A549 (cell line): ENCODE measurements at regions not wholly inside any gene's neighbourhood (a gene's known extent, or its start where the extent isn't known, plus 50 kb on each side); places are given as distances from the start of the nearest gene placed in this dataset.
"Not testable (repeated sequence)": the region's sequence is repeated elsewhere in the genome, so short reads cannot be mapped to it uniquely, and the experiment has no call there.

ENCODE experiments used
- ATAC-seq, 2 experiments: fragments of 200-7000 bp in 1 of 2; fragments of >200 bp in 1 of 2; cut with Nextera tagmentation in 1 of 2; cut with Tn5 transposase in 1 of 2; 3 replicates each; pipeline versions ENCODE4 v1.8.0 to v1.9.1; 2018 to 2020; ENCODE audit warnings: mild to moderate bottlenecking in 1 of 2, moderate library complexity in 1 of 2
- CTCF ChIA-PET: fragments of 300-600 bp; sonication (Branson Sonifier 250); formaldehyde crosslinking; extraction: SDS; loops from one replicate; lab custom pipeline; 2021; ENCODE audit warnings: antibody characterized with exemption, inconsistent platforms; lab: Yijun Ruan, JAX
- POLR2A ChIA-PET: fragments of 350-600 bp; formaldehyde crosslinking; extraction: SDS; loops from one replicate; lab custom pipeline; 2021; ENCODE audit warnings: antibody characterized with exemption, inconsistent platforms; lab: Yijun Ruan, JAX
- DNase-seq, 2 experiments: peaks; one replicate each; pipeline versions ENCODE4 v3.0.0 to v3.0.0-alpha.2; 2011 to 2016; ENCODE audit warnings: low read depth in 1 of 2, low spot score in 1 of 2
- FAIRE-seq: peaks from 2 replicates; lab custom pipeline; 2011; peaks lifted over from hg19 to GRCh38; lab: Jason Lieb, UNC
- H3K27ac ChIP-seq, 2 experiments: fragments of >200 bp; sonication (Bioruptor Twin); formaldehyde crosslinking; 3 replicates each; pipeline ENCODE4 v1.5.1; 2016 to 2017
- H3K4me1 ChIP-seq: fragments of >200 bp; sonication (Bioruptor Twin); formaldehyde crosslinking; 3 replicates; pipeline ENCODE4 v1.6.1; 2016
- H3K4me2 ChIP-seq: fragments of >200 bp; sonication (Bioruptor Twin); formaldehyde crosslinking; 3 replicates; pipeline ENCODE4 v1.6.1; 2016
- H3K4me3 ChIP-seq: fragments of >200 bp; sonication (Bioruptor Twin); formaldehyde crosslinking; 3 replicates; pipeline ENCODE4 v1.5.1; 2016
- H3K9me3 ChIP-seq: fragments of >200 bp; sonication (Bioruptor Twin); formaldehyde crosslinking; 3 replicates; pipeline ENCODE4 v1.6.1; 2016
- ATOH8 ChIP-seq: fragments of 250-450 bp; sonication (Bioruptor Pico); IDR thresholded peaks from 2 replicates; pipeline ENCODE4 v1.5.0; 2020; ENCODE audit warnings: low read depth, mild to moderate bottlenecking, moderate library complexity
- BCL3 ChIP-seq: fragments of >200 bp; sonication (Bioruptor Twin); formaldehyde crosslinking; IDR thresholded peaks from 3 replicates; pipeline ENCODE4 v1.6.1; 2016
- CHD2 ChIP-seq: fragments of 150-350 bp; IDR thresholded peaks from 2 replicates; pipeline ENCODE4 v1.6.1; 2014; ENCODE audit warnings: low read length; ENCODE audit not compliant: partially characterized antibody
- EHF ChIP-seq: fragments of 250-450 bp; sonication (Bioruptor Pico); IDR thresholded peaks from 2 replicates; pipeline ENCODE4 v1.5.0; 2020; ENCODE audit warnings: mild to moderate bottlenecking
- FOXS1 ChIP-seq: fragments of 250-450 bp; sonication (Bioruptor Pico); IDR thresholded peaks from 2 replicates; pipeline ENCODE4 v1.5.0; 2020; ENCODE audit warnings: mild to moderate bottlenecking, moderate library complexity
- HES2 ChIP-seq: fragments of >200 bp; sonication (Bioruptor Twin); formaldehyde crosslinking; IDR thresholded peaks from 2 replicates; pipeline ENCODE4 v1.6.1; 2016
- HMGXB4 ChIP-seq: fragments of 250-450 bp; sonication (Bioruptor Pico); IDR thresholded peaks from 2 replicates; pipeline ENCODE4 v1.5.0; 2021; ENCODE audit warnings: mild to moderate bottlenecking, moderate library complexity, borderline replicate concordance
- HOXA7 ChIP-seq: fragments of 250-450 bp; sonication (Bioruptor Pico); IDR thresholded peaks from 2 replicates; pipeline ENCODE4 v1.5.0; 2020; ENCODE audit warnings: mild to moderate bottlenecking, moderate library complexity
- HOXB5 ChIP-seq: fragments of 250-450 bp; sonication (Bioruptor Pico); IDR thresholded peaks from 2 replicates; pipeline ENCODE4 v1.5.0; 2020; ENCODE audit warnings: mild to moderate bottlenecking, moderate library complexity
- JUN ChIP-seq, 2 experiments: fragments of >200 bp; sonication (Bioruptor Twin); formaldehyde crosslinking; IDR thresholded peaks; 2 replicates in 1 of 2; 3 replicates in 1 of 2; pipeline ENCODE4 v1.6.1; 2016 to 2017
- MAX ChIP-seq: IDR thresholded peaks from 2 replicates; pipeline ENCODE4 v1.6.1; 2012
- MYC ChIP-seq: IDR thresholded peaks from 2 replicates; pipeline ENCODE4 v1.6.1; 2012; ENCODE audit warnings: mild to moderate bottlenecking, inconsistent platforms, low read length, improper control_type of control experiment, borderline replicate concordance
- NFE2L2 ChIP-seq: fragments of 150-350 bp; conservative IDR thresholded peaks from 2 replicates; pipeline ENCODE4 v1.6.1; 2014; ENCODE audit warnings: low read length
- NPAS2 ChIP-seq: fragments of 250-450 bp; sonication (Bioruptor Pico); IDR thresholded peaks from 2 replicates; pipeline ENCODE4 v1.8.0; 2022; ENCODE audit warnings: mild to moderate bottlenecking, moderate library complexity, borderline replicate concordance
- NR3C1 ChIP-seq: fragments of >200 bp; sonication (Bioruptor Twin); formaldehyde crosslinking; IDR thresholded peaks from 3 replicates; pipeline ENCODE4 v1.6.1; 2017
- PHF8 ChIP-seq: fragments of 200-600 bp; sonication (generic); IDR thresholded peaks from 2 replicates; pipeline ENCODE4 v1.6.1; 2016; ENCODE audit warnings: low read depth, mild to moderate bottlenecking, antibody characterized with exemption, moderate library complexity, borderline replicate concordance
- RAD21 ChIP-seq, 2 experiments: fragments of >200 bp in 1 of 2; sonication (Bioruptor Twin) in 1 of 2; formaldehyde crosslinking in 1 of 2; IDR thresholded peaks in 1 of 2; conservative IDR thresholded peaks in 1 of 2; 2 replicates in 1 of 2; 3 replicates in 1 of 2; pipeline ENCODE4 v1.6.1; 2012 to 2018; ENCODE audit warnings: inconsistent platforms in 1 of 2
- RFX5 ChIP-seq: fragments of 450-650 bp; IDR thresholded peaks from 2 replicates; pipeline ENCODE4 v1.7.1; 2014; ENCODE audit warnings: antibody characterized with exemption, mild to moderate bottlenecking, moderate library complexity
- RNF2 ChIP-seq: fragments of 200-600 bp; sonication (generic); IDR thresholded peaks from 2 replicates; pipeline ENCODE4 v1.6.1; 2016; ENCODE audit warnings: low read depth, mild to moderate bottlenecking, antibody characterized with exemption, moderate library complexity, borderline replicate concordance
- ZNF302 ChIP-seq: fragments of 250-450 bp; sonication (Bioruptor Pico); IDR thresholded peaks from 2 replicates; pipeline ENCODE4 v1.9.0; 2021; ENCODE audit warnings: inconsistent platforms, mild to moderate bottlenecking, moderate library complexity
- WGBS: methylation state at CpG from one replicate; pipeline ENCODE4 v1.1.6; 2017; ENCODE audit errors: missing lambda C conversion rate; 5-methylcytosine and 5-hydroxymethylcytosine counted together
- TF ChIP-seq, protein P1 (sequence below): fragments of 150-350 bp; IDR thresholded peaks from 2 replicates; pipeline ENCODE4 v1.6.1; 2014; ENCODE audit warnings: low read depth, mild to moderate bottlenecking, low read length
- TF ChIP-seq, protein P2 (sequence below): fragments of 200-600 bp; sonication (generic); IDR thresholded peaks from 2 replicates; pipeline ENCODE4 v1.6.1; 2016; ENCODE audit warnings: antibody characterized with exemption, mild to moderate bottlenecking, moderate library complexity

- TF ChIP-seq MAX (no peak), JUN (IDR thresholded peaks at IDR 0.05) (no peak), NFE2L2 (no peak), ZNF302 (CRISPR knock-in tag) (no peak), RAD21 (conservative IDR thresholded peaks at IDR 0.05 in 1 of 2, IDR thresholded peaks at IDR 0.05 in 1 of 2) (no peak), HES2 (no peak), HOXA7 (CRISPR knock-in tag) (no peak), FOXS1 (no peak), RNF2 (no peak), EHF (CRISPR knock-in tag) (no peak), BCL3 (no peak), NPAS2 (CRISPR knock-in tag) (no peak), RFX5 (no peak)
These were observed 166.6 kb upstream of the TBL1X start (continued) for GRCh38 chrX:9298221-9298620.

- WGBS = 43% methylated on average over 3 of the region's 3 CpGs
These were observed 165.2 kb upstream of the TBL1X start for GRCh38 chrX:9299681-9300080.

DNA sequence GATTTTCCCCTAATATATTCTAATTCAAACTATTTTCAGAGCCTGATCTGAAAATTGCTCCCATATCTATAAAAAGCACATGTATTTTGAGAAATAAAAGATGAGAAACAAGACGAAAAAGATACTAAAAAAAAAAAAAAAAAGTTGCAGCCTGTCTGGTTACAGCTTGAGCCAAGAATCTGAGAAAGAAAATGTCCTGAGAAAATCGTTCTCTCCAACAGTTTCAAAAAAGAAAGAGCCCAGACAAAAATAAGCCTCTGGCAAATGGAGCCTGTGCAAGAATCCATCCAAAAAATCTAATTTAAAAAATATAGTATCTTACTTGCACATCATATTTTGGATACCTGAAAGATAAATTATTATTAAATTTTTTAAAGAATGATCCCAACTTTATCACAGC is 163.0 kb upstream of the TBL1X start:
- Histone ChIP-seq H3K4me3 (no peak overlapping the region), H3K4me1 (no peaks in the 10 kb centered on the region), H3K4me2 (no peak overlapping the region), H3K9me3 (no peaks in the 10 kb centered on the region), H3K27ac (no peak overlapping the region)
- FAIRE-seq (no peak), DNase-seq (no peak), ATAC-seq (no peak)
- POLR2A ChIA-PET = no interaction called here
- CTCF ChIA-PET = no interaction called here
- WGBS = 29% methylated on average over 2 of the region's 2 CpGs
- TF ChIP-seq CHD2 (no peak), ATOH8 (CRISPR knock-in tag) (no peak), HMGXB4 (CRISPR knock-in tag) (no peak), NFE2L2 (no peak), MYC (no peak), HOXB5 (no peak), NR3C1 (no peak), RFX5 (no peak), PHF8 (no peak), ZNF302 (CRISPR knock-in tag) (no peak), RNF2 (no peak), RAD21 (conservative IDR thresholded peaks at IDR 0.05 in 1 of 2, IDR thresholded peaks at IDR 0.05 in 1 of 2) (no peak)
- TF ChIP-seq, protein P1, sequence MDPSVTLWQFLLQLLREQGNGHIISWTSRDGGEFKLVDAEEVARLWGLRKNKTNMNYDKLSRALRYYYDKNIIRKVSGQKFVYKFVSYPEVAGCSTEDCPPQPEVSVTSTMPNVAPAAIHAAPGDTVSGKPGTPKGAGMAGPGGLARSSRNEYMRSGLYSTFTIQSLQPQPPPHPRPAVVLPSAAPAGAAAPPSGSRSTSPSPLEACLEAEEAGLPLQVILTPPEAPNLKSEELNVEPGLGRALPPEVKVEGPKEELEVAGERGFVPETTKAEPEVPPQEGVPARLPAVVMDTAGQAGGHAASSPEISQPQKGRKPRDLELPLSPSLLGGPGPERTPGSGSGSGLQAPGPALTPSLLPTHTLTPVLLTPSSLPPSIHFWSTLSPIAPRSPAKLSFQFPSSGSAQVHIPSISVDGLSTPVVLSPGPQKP = no peak
- TF ChIP-seq, protein P2, sequence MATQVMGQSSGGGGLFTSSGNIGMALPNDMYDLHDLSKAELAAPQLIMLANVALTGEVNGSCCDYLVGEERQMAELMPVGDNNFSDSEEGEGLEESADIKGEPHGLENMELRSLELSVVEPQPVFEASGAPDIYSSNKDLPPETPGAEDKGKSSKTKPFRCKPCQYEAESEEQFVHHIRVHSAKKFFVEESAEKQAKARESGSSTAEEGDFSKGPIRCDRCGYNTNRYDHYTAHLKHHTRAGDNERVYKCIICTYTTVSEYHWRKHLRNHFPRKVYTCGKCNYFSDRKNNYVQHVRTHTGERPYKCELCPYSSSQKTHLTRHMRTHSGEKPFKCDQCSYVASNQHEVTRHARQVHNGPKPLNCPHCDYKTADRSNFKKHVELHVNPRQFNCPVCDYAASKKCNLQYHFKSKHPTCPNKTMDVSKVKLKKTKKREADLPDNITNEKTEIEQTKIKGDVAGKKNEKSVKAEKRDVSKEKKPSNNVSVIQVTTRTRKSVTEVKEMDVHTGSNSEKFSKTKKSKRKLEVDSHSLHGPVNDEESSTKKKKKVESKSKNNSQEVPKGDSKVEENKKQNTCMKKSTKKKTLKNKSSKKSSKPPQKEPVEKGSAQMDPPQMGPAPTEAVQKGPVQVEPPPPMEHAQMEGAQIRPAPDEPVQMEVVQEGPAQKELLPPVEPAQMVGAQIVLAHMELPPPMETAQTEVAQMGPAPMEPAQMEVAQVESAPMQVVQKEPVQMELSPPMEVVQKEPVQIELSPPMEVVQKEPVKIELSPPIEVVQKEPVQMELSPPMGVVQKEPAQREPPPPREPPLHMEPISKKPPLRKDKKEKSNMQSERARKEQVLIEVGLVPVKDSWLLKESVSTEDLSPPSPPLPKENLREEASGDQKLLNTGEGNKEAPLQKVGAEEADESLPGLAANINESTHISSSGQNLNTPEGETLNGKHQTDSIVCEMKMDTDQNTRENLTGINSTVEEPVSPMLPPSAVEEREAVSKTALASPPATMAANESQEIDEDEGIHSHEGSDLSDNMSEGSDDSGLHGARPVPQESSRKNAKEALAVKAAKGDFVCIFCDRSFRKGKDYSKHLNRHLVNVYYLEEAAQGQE = no peak

More at GRCh38 chrX:9299681-9300080, 165.2 kb upstream of the TBL1X start:
- H3K4me1 ChIP-seq, H3K9me3 ChIP-seq, ATAC-seq, H3K4me3 ChIP-seq, FAIRE-seq, POLR2A ChIA-PET, H3K4me2 ChIP-seq, H3K27ac ChIP-seq, DNase-seq: not testable (repeated sequence)
- CTCF ChIA-PET = interaction anchor here (0.6 kb wide), 1 partner anchor 73 kb away, joined by 3 read pairs; no protein-coding TSS in a partner anchor
